HEK293 (cell line): ENCODE measurements at regions not wholly inside any gene's neighbourhood (a gene's known extent, or its start where the extent isn't known, plus 50 kb on each side); places are given as distances from the start of the nearest gene placed in this dataset.

ENCODE experiments used
- CTCF ChIA-PET: fragments of 350-600 bp; formaldehyde crosslinking; extraction: SDS; loops from one replicate; lab custom pipeline; 2021; ENCODE audit warnings: antibody characterized with exemption; lab: Yijun Ruan, JAX
- POLR2A ChIA-PET: fragments of 300-600 bp; formaldehyde crosslinking; extraction: SDS; loops from one replicate; lab custom pipeline; 2020; ENCODE audit warnings: antibody characterized with exemption, inconsistent platforms; lab: Yijun Ruan, JAX
- H3K27ac ChIP-seq: fragments of 200-500 bp; sonication (Bioruptor generic); 2 replicates; pipeline ENCODE4 v1.5.1; 2014; ENCODE audit warnings: low read depth, low read length, control low read depth, inconsistent platforms; ENCODE audit errors: extremely low read depth
- H3K36me3 ChIP-seq, 2 experiments: fragments of 200-500 bp in 1 of 2; sonication (Bioruptor generic) in 1 of 2; 1 replicate in 1 of 2; 2 replicates in 1 of 2; pipeline ENCODE4 v1.5.1; 2014 to 2017; ENCODE audit warnings: inconsistent platforms in 2 of 2, low read length in 2 of 2; ENCODE audit not compliant: control insufficient read depth in 2 of 2, insufficient read depth in 1 of 2
- H3K4me1 ChIP-seq: fragments of 200-500 bp; sonication (Bioruptor generic); 2 replicates; pipeline ENCODE4 v1.5.1; 2014; ENCODE audit warnings: mild to moderate bottlenecking, low read length, inconsistent platforms; ENCODE audit not compliant: control insufficient read depth, insufficient read depth
- H3K4me3 ChIP-seq: 2 replicates; pipeline ENCODE4 v1.5.1; 2011; ENCODE audit warnings: low read depth, mild to moderate bottlenecking, control low read depth, low read length, moderate library complexity
- H3K9me3 ChIP-seq: fragments of 200-500 bp; sonication (Bioruptor generic); 2 replicates; pipeline ENCODE4 v1.5.1; 2014; ENCODE audit warnings: low read depth, low read length, inconsistent platforms; ENCODE audit not compliant: control insufficient read depth, insufficient read depth
- KLF9 ChIP-seq: fragments of 450-650 bp; formaldehyde crosslinking; IDR thresholded peaks from 2 replicates; pipeline ENCODE4 v1.5.1; 2016; ENCODE audit warnings: missing biosample characterization, missing genetic modification characterization, low read depth
- PATZ1 ChIP-seq: fragments of 450-650 bp; formaldehyde crosslinking; IDR thresholded peaks from 2 replicates; pipeline ENCODE4 v1.5.1; 2016; ENCODE audit warnings: missing biosample characterization, missing genetic modification characterization
- PBX3 ChIP-seq: sonication (generic); formaldehyde crosslinking; IDR thresholded peaks from 2 replicates; pipeline ENCODE4 v1.8.1; 2022; ENCODE audit warnings: mild to moderate bottlenecking, moderate library complexity, missing genetic modification reagents
- WT1 ChIP-seq: fragments of 450-650 bp; formaldehyde crosslinking; IDR thresholded peaks from 2 replicates; pipeline ENCODE4 v1.5.1; 2016; ENCODE audit warnings: missing biosample characterization, missing genetic modification characterization
- ZBTB44 ChIP-seq: fragments of 450-650 bp; IDR thresholded peaks from 2 replicates; pipeline ENCODE4 v1.5.1; 2018; ENCODE audit warnings: missing biosample characterization, mild to moderate bottlenecking, missing genetic modification characterization
- ZBTB49 ChIP-seq: fragments of 450-650 bp; formaldehyde crosslinking; IDR thresholded peaks from 2 replicates; pipeline ENCODE4 v1.5.1; 2016; ENCODE audit warnings: missing biosample characterization, missing genetic modification characterization, low read depth
- ZBTB6 ChIP-seq: fragments of 450-650 bp; formaldehyde crosslinking; IDR thresholded peaks from 2 replicates; pipeline ENCODE4 v1.5.1; 2017; ENCODE audit warnings: missing biosample characterization, missing genetic modification characterization
- ZNF138 ChIP-seq: fragments of 450-650 bp; formaldehyde crosslinking; IDR thresholded peaks from 2 replicates; pipeline ENCODE4 v1.5.1; 2016; ENCODE audit warnings: missing biosample characterization, missing genetic modification characterization, borderline replicate concordance
- ZNF169 ChIP-seq: fragments of 450-650 bp; formaldehyde crosslinking; IDR thresholded peaks from 2 replicates; pipeline ENCODE4 v1.5.1; 2016; ENCODE audit warnings: missing biosample characterization, missing genetic modification characterization
- ZNF18 ChIP-seq: fragments of 450-650 bp; formaldehyde crosslinking; IDR thresholded peaks from 2 replicates; pipeline ENCODE4 v1.5.1; 2016; ENCODE audit warnings: missing biosample characterization, missing genetic modification characterization
- ZNF211 ChIP-seq: fragments of 450-650 bp; formaldehyde crosslinking; IDR thresholded peaks from 2 replicates; pipeline ENCODE4 v1.5.1; 2016; ENCODE audit warnings: low read depth, missing biosample characterization, missing genetic modification characterization
- ZNF274 ChIP-seq, 2 experiments: fragments of 200-500 bp in 1 of 2; fragments of 450-650 bp in 1 of 2; sonication (Bioruptor generic) in 1 of 2; formaldehyde crosslinking in 1 of 2; IDR thresholded peaks; 2 replicates each; pipeline versions ENCODE4 v1.5.1 to v1.6.1; 2014 to 2016; ENCODE audit warnings: borderline replicate concordance in 1 of 2, inconsistent platforms in 1 of 2, low read length in 1 of 2, missing biosample characterization in 1 of 2, missing genetic modification characterization in 1 of 2
- ZNF335 ChIP-seq: fragments of 450-650 bp; formaldehyde crosslinking; conservative IDR thresholded peaks from 2 replicates; pipeline ENCODE4 v1.5.1; 2016; ENCODE audit warnings: missing biosample characterization, missing genetic modification characterization
- ZNF350 ChIP-seq: fragments of 450-650 bp; formaldehyde crosslinking; IDR thresholded peaks from 2 replicates; pipeline ENCODE4 v1.5.0; 2017; ENCODE audit warnings: missing biosample characterization, mild to moderate bottlenecking, missing genetic modification characterization
- ZNF366 ChIP-seq: fragments of 450-650 bp; formaldehyde crosslinking; conservative IDR thresholded peaks from 2 replicates; pipeline ENCODE4 v1.5.1; 2016; ENCODE audit warnings: missing biosample characterization, missing genetic modification characterization
- ZNF580 ChIP-seq: fragments of 450-650 bp; formaldehyde crosslinking; IDR thresholded peaks from 2 replicates; pipeline ENCODE4 v1.5.1; 2016; ENCODE audit warnings: missing biosample characterization, missing genetic modification characterization
- ZNF610 ChIP-seq: fragments of 450-650 bp; formaldehyde crosslinking; IDR thresholded peaks from 2 replicates; pipeline ENCODE4 v1.5.1; 2016; ENCODE audit warnings: missing biosample characterization, missing genetic modification characterization, borderline replicate concordance
- ZNF623 ChIP-seq: fragments of 450-650 bp; formaldehyde crosslinking; IDR thresholded peaks from 2 replicates; pipeline ENCODE4 v1.5.1; 2016; ENCODE audit warnings: missing biosample characterization, missing genetic modification characterization
- ZNF660 ChIP-seq: fragments of 450-650 bp; IDR thresholded peaks from 2 replicates; pipeline ENCODE4 v1.5.1; 2018; ENCODE audit warnings: missing biosample characterization, mild to moderate bottlenecking, missing genetic modification characterization
- ZSCAN18 ChIP-seq: fragments of 450-650 bp; formaldehyde crosslinking; IDR thresholded peaks from 2 replicates; pipeline ENCODE4 v1.5.1; 2016; ENCODE audit warnings: missing biosample characterization, missing genetic modification characterization

GRCh38 chr17:72474719-72475477 lies 354.1 kb downstream of the SOX9 start:
- POLR2A ChIA-PET: no interaction called here
- Histone ChIP-seq H3K4me3 (no peak overlapping the region), H3K36me3 (no peaks in the 10 kb centered on the region), H3K4me1 (no peaks in the 10 kb centered on the region; the same call in 1 of the 2 replicates), H3K27ac (no peak overlapping the region), H3K9me3 (no peaks in the 10 kb centered on the region; the same call in 1 of the 2 replicates)
- CTCF ChIA-PET: no interaction called here
- TF ChIP-seq ZNF169 (tag by site-specific recombination): no peak
- no peak for TF ChIP-seq ZNF610 (tag by site-specific recombination)
- no peak for TF ChIP-seq PBX3
- TF ChIP-seq ZNF274 (IDR thresholded peaks at IDR 0.05; ENCODE audit: low read length): no peak
- no peak for TF ChIP-seq ZNF274 (tag by site-specific recombination; IDR thresholded peaks at IDR 0.05; ENCODE audit: borderline replicate concordance)
- TF ChIP-seq ZNF350 (tag by site-specific recombination): no peak
- TF ChIP-seq ZNF138: no peak
- TF ChIP-seq ZNF335 (tag by site-specific recombination): no peak
- no peak for TF ChIP-seq ZNF623 (tag by site-specific recombination)
- TF ChIP-seq ZBTB44 (tag by site-specific recombination): no peak
- no peak for TF ChIP-seq ZBTB49 (tag by site-specific recombination)
- no peak for TF ChIP-seq ZSCAN18 (tag by site-specific recombination)
- no peak for TF ChIP-seq WT1 (tag by site-specific recombination)
- no peak for TF ChIP-seq ZNF660
- no peak for TF ChIP-seq ZNF580 (tag by site-specific recombination)
- no peak for TF ChIP-seq KLF9 (tag by site-specific recombination)
- TF ChIP-seq ZNF366 (tag by site-specific recombination): no peak
- TF ChIP-seq ZNF18 (tag by site-specific recombination): no peak
- TF ChIP-seq PATZ1 (tag by site-specific recombination): no peak
- no peak for TF ChIP-seq ZBTB6 (tag by site-specific recombination)
- TF ChIP-seq ZNF211 (tag by site-specific recombination): no peak
